H9 (cell line): ENCODE measurements at regions not wholly inside any gene's neighbourhood (a gene's known extent, or its start where the extent isn't known, plus 50 kb on each side); places are given as distances from the start of the nearest gene placed in this dataset.

Experiments used
- DNase-seq: peaks from one replicate; pipeline ENCODE4 v3.0.0-alpha.2; 2017
- H2AFZ ChIP-seq: one replicate; pipeline ENCODE4 v1.6.1; 2013; ENCODE audit warnings: mild to moderate bottlenecking, low read length, control low read depth, moderate library complexity
- H2AK5ac ChIP-seq: 2 replicates; pipeline ENCODE4 v1.6.1; 2013; ENCODE audit warnings: low read length, control low read depth, mixed read lengths; ENCODE audit not compliant: insufficient read length
- H2BK120ac ChIP-seq: one replicate; pipeline ENCODE4 v1.6.1; 2013; ENCODE audit warnings: low read depth, mild to moderate bottlenecking, low read length, control low read depth, inconsistent platforms; ENCODE audit not compliant: poor library complexity, severe bottlenecking
- H2BK12ac ChIP-seq: 2 replicates; pipeline ENCODE4 v1.6.1; 2013; ENCODE audit warnings: low read length, control low read depth, mixed read lengths, low read depth; ENCODE audit not compliant: insufficient read length
- H2BK15ac ChIP-seq: 2 replicates; pipeline ENCODE4 v1.6.1; 2013; ENCODE audit warnings: low read depth, low read length, control low read depth
- H2BK20ac ChIP-seq: one replicate; pipeline ENCODE4 v1.6.1; 2013; ENCODE audit warnings: low read depth, mild to moderate bottlenecking, low read length, control low read depth, inconsistent platforms; ENCODE audit not compliant: poor library complexity, severe bottlenecking
- H2BK5ac ChIP-seq: 2 replicates; pipeline ENCODE4 v1.6.1; 2013; ENCODE audit warnings: low read length, control low read depth, mixed read lengths; ENCODE audit not compliant: insufficient read length
- H3K14ac ChIP-seq: 2 replicates; pipeline ENCODE4 v1.6.1; 2013; ENCODE audit warnings: low read length, control low read depth; ENCODE audit not compliant: insufficient read depth
- H3K18ac ChIP-seq: 2 replicates; pipeline ENCODE4 v1.6.1; 2013; ENCODE audit warnings: low read depth, mild to moderate bottlenecking, mixed read lengths, low read length, control low read depth; ENCODE audit not compliant: insufficient read length
- H3K23ac ChIP-seq: 2 replicates; pipeline ENCODE4 v1.6.1; 2013; ENCODE audit warnings: low read length, control low read depth, mixed read lengths, low read depth; ENCODE audit not compliant: insufficient read length
- H3K23me2 ChIP-seq: 2 replicates; pipeline ENCODE4 v1.6.1; 2013; ENCODE audit warnings: low read depth, mild to moderate bottlenecking, mixed read lengths, low read length, control low read depth; ENCODE audit not compliant: insufficient read length, poor library complexity, severe bottlenecking
- H3K27ac ChIP-seq: 2 replicates; pipeline ENCODE4 v1.5.1; 2013; ENCODE audit warnings: low read length, control low read depth, mixed read lengths, low read depth; ENCODE audit not compliant: insufficient read length
- H3K27me3 ChIP-seq: 2 replicates; pipeline ENCODE4 v1.6.1; 2013; ENCODE audit warnings: low read length, control low read depth, inconsistent platforms; ENCODE audit not compliant: insufficient read depth
- H3K4ac ChIP-seq: 2 replicates; pipeline ENCODE4 v1.6.1; 2013; ENCODE audit warnings: low read depth, mild to moderate bottlenecking, control low read depth, inconsistent platforms, low read length, moderate library complexity
- H3K4me1 ChIP-seq: 2 replicates; pipeline ENCODE4 v1.6.1; 2013; ENCODE audit warnings: low read length, control low read depth, inconsistent platforms; ENCODE audit not compliant: insufficient read depth
- H3K4me2 ChIP-seq: 2 replicates; pipeline ENCODE4 v1.6.1; 2013; ENCODE audit warnings: low read length, control low read depth, mixed read lengths; ENCODE audit not compliant: insufficient read length, insufficient read depth
- H3K56ac ChIP-seq: 2 replicates; pipeline ENCODE4 v1.6.1; 2013; ENCODE audit warnings: low read depth, mild to moderate bottlenecking, mixed read lengths, low read length, control low read depth; ENCODE audit not compliant: insufficient read length
- H3K79me1 ChIP-seq: 2 replicates; pipeline ENCODE4 v1.6.1; 2013; ENCODE audit warnings: low read depth, mild to moderate bottlenecking, moderate library complexity, low read length, control low read depth, inconsistent platforms; ENCODE audit not compliant: insufficient read depth, poor library complexity, severe bottlenecking
- H3K79me2 ChIP-seq: 2 replicates; pipeline ENCODE4 v1.6.1; 2013; ENCODE audit warnings: low read length, control low read depth, inconsistent platforms; ENCODE audit not compliant: insufficient read depth
- H3K9ac ChIP-seq: 2 replicates; pipeline ENCODE4 v1.6.1; 2013; ENCODE audit warnings: low read length, control low read depth, mixed read lengths; ENCODE audit not compliant: insufficient read length; ENCODE audit errors: extremely low read depth
- H3K9me3 ChIP-seq: one replicate; pipeline ENCODE4 v1.6.1; 2013; ENCODE audit warnings: low read depth, low read length, inconsistent platforms; ENCODE audit not compliant: control insufficient read depth
- H3T11ph ChIP-seq: one replicate; pipeline ENCODE4 v1.6.1; 2013; ENCODE audit warnings: mild to moderate bottlenecking, low read length, control low read depth, inconsistent platforms
- H4K20me1 ChIP-seq: one replicate; pipeline ENCODE4 v1.6.1; 2013; ENCODE audit not compliant: control insufficient read depth, insufficient read length, insufficient read depth
- H4K5ac ChIP-seq: 2 replicates; pipeline ENCODE4 v1.6.1; 2013; ENCODE audit warnings: low read depth, mild to moderate bottlenecking, mixed read lengths, low read length, control low read depth; ENCODE audit not compliant: insufficient read length
- H4K8ac ChIP-seq: replicated peaks from 2 replicates; pipeline ENCODE4 v1.6.1; 2013; ENCODE audit warnings: low read length, control low read depth, mixed read lengths, low read depth; ENCODE audit not compliant: insufficient read length
- H4K91ac ChIP-seq: 2 replicates; pipeline ENCODE4 v1.6.1; 2013; ENCODE audit warnings: low read depth, mild to moderate bottlenecking, moderate library complexity, mixed read lengths, low read length, control low read depth; ENCODE audit not compliant: insufficient read length
- H3K27ac Mint-ChIP-seq, 3 experiments: 2 replicates in 2 of 3; 3 replicates in 1 of 3; pipeline ENCODE4 v1.8.0; 2020 to 2021; ENCODE audit warnings: mixed read lengths in 3 of 3, mild to moderate bottlenecking in 1 of 3, moderate library complexity in 1 of 3
- H3K27me3 Mint-ChIP-seq: 2 replicates; pipeline ENCODE4 v1.8.0; 2021; ENCODE audit warnings: low read depth, mild to moderate bottlenecking, moderate library complexity, mixed read lengths
- H3K36me3 Mint-ChIP-seq, 3 experiments: 2 replicates in 2 of 3; 3 replicates in 1 of 3; pipeline ENCODE4 v1.8.0; 2020 to 2021; ENCODE audit warnings: low read depth in 3 of 3, mixed read lengths in 3 of 3; ENCODE audit not compliant: insufficient read depth in 1 of 3
- H3K4me1 Mint-ChIP-seq, 2 experiments: 2 replicates each; pipeline ENCODE4 v1.8.0; 2020; ENCODE audit warnings: mixed read lengths in 2 of 2
- H3K4me3 Mint-ChIP-seq, 2 experiments: 2 replicates in 1 of 2; 3 replicates in 1 of 2; pipeline ENCODE4 v1.8.0; 2020 to 2021; ENCODE audit warnings: mild to moderate bottlenecking in 2 of 2, mixed read lengths in 2 of 2, moderate library complexity in 1 of 2
- H3K9me3 Mint-ChIP-seq, 2 experiments: 2 replicates in 1 of 2; 3 replicates in 1 of 2; pipeline ENCODE4 v1.8.0; 2020; ENCODE audit warnings: mild to moderate bottlenecking in 2 of 2, mixed read lengths in 2 of 2, moderate library complexity in 1 of 2
- WGBS: extraction: QIAGEN DNeasy Blood & Tissue Kit; methylation state at CpG from one replicate; pipeline ENCODE4 v1.1.7; 2013; ENCODE audit warnings: missing lambda C conversion rate, low lambda C conversion rate, mixed read lengths; ENCODE audit not compliant: insufficient read length; ENCODE audit errors: extremely low coverage; 5-methylcytosine and 5-hydroxymethylcytosine counted together
- TF ChIP-seq, protein P1 (sequence below): fragments of 200-600 bp; sonication (generic); conservative IDR thresholded peaks from 3 replicates; pipeline ENCODE4 v1.8.0; 2021; ENCODE audit warnings: antibody characterized with exemption, mild to moderate bottlenecking

DNA sequence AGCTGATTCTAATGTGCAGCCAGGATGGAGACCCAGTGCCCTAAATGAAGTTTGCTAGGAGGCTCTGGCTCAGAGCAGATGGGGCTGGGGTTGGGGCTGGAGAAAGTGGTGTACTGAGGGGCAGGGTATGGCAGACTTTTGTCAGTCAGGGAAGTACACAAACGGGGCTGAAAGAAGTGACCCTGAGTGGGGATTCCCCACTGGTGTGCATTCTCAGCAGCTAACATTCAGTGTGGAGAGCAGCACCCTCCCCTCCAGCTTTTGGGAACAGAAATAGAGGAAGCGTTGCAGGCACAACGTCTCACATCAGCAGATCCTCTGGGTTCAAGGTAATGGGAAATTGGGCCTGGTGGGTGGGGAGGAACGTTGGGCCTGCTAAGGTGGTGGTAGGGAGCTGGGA lies 89.1 kb upstream of the GCFC2 start:
- no peak overlapping the region for H3K4me3 Mint-ChIP-seq
- TF ChIP-seq, protein P1, sequence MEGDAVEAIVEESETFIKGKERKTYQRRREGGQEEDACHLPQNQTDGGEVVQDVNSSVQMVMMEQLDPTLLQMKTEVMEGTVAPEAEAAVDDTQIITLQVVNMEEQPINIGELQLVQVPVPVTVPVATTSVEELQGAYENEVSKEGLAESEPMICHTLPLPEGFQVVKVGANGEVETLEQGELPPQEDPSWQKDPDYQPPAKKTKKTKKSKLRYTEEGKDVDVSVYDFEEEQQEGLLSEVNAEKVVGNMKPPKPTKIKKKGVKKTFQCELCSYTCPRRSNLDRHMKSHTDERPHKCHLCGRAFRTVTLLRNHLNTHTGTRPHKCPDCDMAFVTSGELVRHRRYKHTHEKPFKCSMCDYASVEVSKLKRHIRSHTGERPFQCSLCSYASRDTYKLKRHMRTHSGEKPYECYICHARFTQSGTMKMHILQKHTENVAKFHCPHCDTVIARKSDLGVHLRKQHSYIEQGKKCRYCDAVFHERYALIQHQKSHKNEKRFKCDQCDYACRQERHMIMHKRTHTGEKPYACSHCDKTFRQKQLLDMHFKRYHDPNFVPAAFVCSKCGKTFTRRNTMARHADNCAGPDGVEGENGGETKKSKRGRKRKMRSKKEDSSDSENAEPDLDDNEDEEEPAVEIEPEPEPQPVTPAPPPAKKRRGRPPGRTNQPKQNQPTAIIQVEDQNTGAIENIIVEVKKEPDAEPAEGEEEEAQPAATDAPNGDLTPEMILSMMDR, result no peak
- H3K4me1 ChIP-seq, result no peaks in the 10 kb centered on the region

More for the DNA sequence above, 89.1 kb upstream of the GCFC2 start:
- Mint-ChIP-seq H3K36me3 (no peaks in the 10 kb centered on the region), H3K27ac (peak overlapping the region in 1 of 3 experiments; percentile 76; a peak in 1 of 7 replicates), H3K9me3 (no peaks in the 10 kb centered on the region), H3K27me3 (no peaks in the 10 kb centered on the region; the same call in 1 of the 2 replicates), H3K4me1 (peaks cover 9 to 13% of the 10 kb centered on the region in 2 experiments)
- H2BK20ac ChIP-seq, result no peak overlapping the region
- no peak overlapping the region for H3K56ac ChIP-seq
- no peaks in the 10 kb centered on the region for H3K27me3 ChIP-seq
- no peak overlapping the region for H4K91ac ChIP-seq
- H3K9ac ChIP-seq, result no peak overlapping the region
- no peak overlapping the region for H3T11ph ChIP-seq
- no peaks in the 10 kb centered on the region for H3K23me2 ChIP-seq
- no peak overlapping the region for H4K5ac ChIP-seq
- H2AK5ac ChIP-seq, result no peak overlapping the region
- DNase-seq, result no peak
- H2BK120ac ChIP-seq, result no peak overlapping the region
- no peaks in the 10 kb centered on the region for H3K79me2 ChIP-seq
- no peak overlapping the region for H3K4me2 ChIP-seq
- no CpG with 5 or more reads among the region's 4 CpGs for WGBS
- H3K9me3 ChIP-seq, result no peaks in the 10 kb centered on the region
- no peaks in the 10 kb centered on the region for H4K20me1 ChIP-seq
- H3K14ac ChIP-seq, result no peak overlapping the region
- no peak overlapping the region for H4K8ac ChIP-seq
- no peak overlapping the region for H3K18ac ChIP-seq
- no peak overlapping the region for H3K27ac ChIP-seq
- H2AFZ ChIP-seq, result no peak overlapping the region
- no peak overlapping the region for H2BK15ac ChIP-seq
- H2BK12ac ChIP-seq, result no peak overlapping the region
- no peaks in the 10 kb centered on the region for H3K79me1 ChIP-seq
- H3K23ac ChIP-seq, result no peak overlapping the region
- H3K4ac ChIP-seq, result no peak overlapping the region
- H2BK5ac ChIP-seq, result no peak overlapping the region
